Neural cell (in vitro differentiated cells): ENCODE measurements at regions not wholly inside any gene's neighbourhood (a gene's known extent, or its start where the extent isn't known, plus 50 kb on each side); places are given as distances from the start of the nearest gene placed in this dataset.

Experiments
- EZH2 ChIP-seq: fragments of 200-600, 300-800 bp; shearing (Covaris generic), sonication (generic); IDR thresholded peaks from 2 replicates; pipeline ENCODE4 v1.6.1; 2014; ENCODE audit warnings: antibody characterized with exemption, low read length, borderline replicate concordance, mild to moderate bottlenecking; ENCODE audit not compliant: insufficient read depth, poor library complexity, severe bottlenecking
- POLR2AphosphoS5 ChIP-seq: IDR thresholded peaks from 2 replicates; pipeline ENCODE4 v1.6.1; 2012
- RAD21 ChIP-seq: fragments of 450-650 bp; conservative IDR thresholded peaks from 2 replicates; pipeline ENCODE4 v1.6.1; 2014; ENCODE audit warnings: antibody characterized with exemption, mild to moderate bottlenecking, moderate library complexity
- TF ChIP-seq, protein P1 (sequence below): fragments of 450-650 bp; IDR thresholded peaks from 2 replicates; pipeline ENCODE4 v1.5.1; 2014; ENCODE audit warnings: antibody characterized with exemption, mild to moderate bottlenecking, moderate library complexity; ENCODE audit not compliant: poor library complexity, severe bottlenecking

DNA sequence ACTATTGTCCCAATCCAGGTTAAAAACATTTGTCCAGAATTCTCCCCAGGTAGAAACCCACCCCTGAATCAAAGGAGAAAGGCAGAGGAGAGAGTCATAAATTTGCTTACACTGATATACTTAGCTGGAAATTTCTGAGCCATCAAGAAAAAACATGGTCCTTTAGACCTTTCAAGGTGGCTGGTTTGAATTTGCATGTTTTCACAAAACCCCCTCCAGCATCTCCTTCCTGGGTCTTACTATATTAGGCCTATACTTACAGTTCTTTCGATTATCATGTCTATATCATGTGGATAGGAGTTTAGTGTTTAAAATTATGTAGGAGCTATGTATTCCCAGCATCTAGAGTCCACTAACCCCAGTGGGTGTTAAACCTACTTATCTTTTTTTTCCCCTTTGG is 178.2 kb downstream of the PLPP3 start:
- TF ChIP-seq, protein P1, sequence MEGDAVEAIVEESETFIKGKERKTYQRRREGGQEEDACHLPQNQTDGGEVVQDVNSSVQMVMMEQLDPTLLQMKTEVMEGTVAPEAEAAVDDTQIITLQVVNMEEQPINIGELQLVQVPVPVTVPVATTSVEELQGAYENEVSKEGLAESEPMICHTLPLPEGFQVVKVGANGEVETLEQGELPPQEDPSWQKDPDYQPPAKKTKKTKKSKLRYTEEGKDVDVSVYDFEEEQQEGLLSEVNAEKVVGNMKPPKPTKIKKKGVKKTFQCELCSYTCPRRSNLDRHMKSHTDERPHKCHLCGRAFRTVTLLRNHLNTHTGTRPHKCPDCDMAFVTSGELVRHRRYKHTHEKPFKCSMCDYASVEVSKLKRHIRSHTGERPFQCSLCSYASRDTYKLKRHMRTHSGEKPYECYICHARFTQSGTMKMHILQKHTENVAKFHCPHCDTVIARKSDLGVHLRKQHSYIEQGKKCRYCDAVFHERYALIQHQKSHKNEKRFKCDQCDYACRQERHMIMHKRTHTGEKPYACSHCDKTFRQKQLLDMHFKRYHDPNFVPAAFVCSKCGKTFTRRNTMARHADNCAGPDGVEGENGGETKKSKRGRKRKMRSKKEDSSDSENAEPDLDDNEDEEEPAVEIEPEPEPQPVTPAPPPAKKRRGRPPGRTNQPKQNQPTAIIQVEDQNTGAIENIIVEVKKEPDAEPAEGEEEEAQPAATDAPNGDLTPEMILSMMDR: no peak
- TF ChIP-seq EZH2 (no peak), RAD21 (no peak), POLR2AphosphoS5 (no peak)
